BJ (cell line): ENCODE measurements at regions not wholly inside any gene's neighbourhood (a gene's known extent, or its start where the extent isn't known, plus 50 kb on each side); places are given as distances from the start of the nearest gene placed in this dataset.

Source experiments
- CTCF ChIA-PET: fragments of 350-600 bp; formaldehyde crosslinking; extraction: SDS; loops from one replicate; lab custom pipeline; 2021; ENCODE audit warnings: antibody characterized with exemption, inconsistent platforms; lab: Yijun Ruan, JAX
- POLR2A ChIA-PET: fragments of 300-600 bp; sonication (Branson Sonifier 250); formaldehyde crosslinking; extraction: SDS; loops from one replicate; lab custom pipeline; 2021; ENCODE audit warnings: antibody characterized with exemption; lab: Charles Lee
- DNase-seq: peaks from one replicate; pipeline ENCODE4 v3.0.0-alpha.2; 2011; ENCODE audit warnings: low read depth
- H3K27me3 ChIP-seq: 2 replicates; pipeline ENCODE4 v1.6.0; 2011; ENCODE audit warnings: low read length; ENCODE audit not compliant: control insufficient read depth, insufficient read depth
- H3K36me3 ChIP-seq: 2 replicates; pipeline ENCODE4 v1.5.1; 2011; ENCODE audit warnings: low read length; ENCODE audit not compliant: control insufficient read depth, insufficient read depth
- H3K4me3 ChIP-seq: 2 replicates; pipeline ENCODE4 v1.5.1; 2011; ENCODE audit warnings: low read depth, mild to moderate bottlenecking, control low read depth, low read length
- TF ChIP-seq, protein P1 (sequence below): IDR thresholded peaks from 2 replicates; pipeline ENCODE4 v1.5.1; 2011; ENCODE audit warnings: low read depth, mild to moderate bottlenecking, control low read depth, inconsistent platforms, low read length, moderate library complexity; ENCODE audit not compliant: insufficient read depth

DNA sequence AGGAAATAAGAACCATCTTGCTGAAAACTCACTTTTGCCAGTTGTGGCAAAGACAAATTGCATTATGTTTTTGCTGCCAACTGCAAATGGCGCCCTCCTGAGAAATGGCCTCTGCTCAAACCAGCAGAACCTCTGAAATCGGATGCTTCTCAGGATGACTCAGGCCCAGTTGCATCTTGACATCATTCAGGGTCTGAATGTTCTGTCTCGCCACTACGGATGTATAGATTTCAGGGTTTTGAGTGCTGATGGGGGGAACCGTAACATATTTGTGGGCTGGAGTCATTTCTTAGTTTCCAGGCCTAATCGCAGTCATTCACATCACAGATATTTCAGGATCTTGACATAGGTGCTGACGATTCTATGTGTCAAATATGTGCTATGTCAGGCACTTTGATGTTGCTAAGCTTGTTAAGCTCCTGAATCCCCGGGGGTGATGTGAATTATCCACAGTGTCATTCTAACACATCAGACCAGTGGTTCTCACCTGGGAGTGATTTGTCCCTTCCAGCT lies 207.1 kb downstream of the NFATC2 start:
- ChIA-PET POLR2A (no interaction called here), CTCF (interaction anchor here (0.7 to 1.0 kb wide), 2 partner anchors 10 to 33 kb away, joined by 3 read pairs; no protein-coding TSS in a partner anchor)
- Histone ChIP-seq H3K4me3 (no peak overlapping the region), H3K36me3 (no peaks in the 10 kb centered on the region), H3K27me3 (no peaks in the 10 kb centered on the region)
- DNase-seq, result no peak
- TF ChIP-seq, protein P1, sequence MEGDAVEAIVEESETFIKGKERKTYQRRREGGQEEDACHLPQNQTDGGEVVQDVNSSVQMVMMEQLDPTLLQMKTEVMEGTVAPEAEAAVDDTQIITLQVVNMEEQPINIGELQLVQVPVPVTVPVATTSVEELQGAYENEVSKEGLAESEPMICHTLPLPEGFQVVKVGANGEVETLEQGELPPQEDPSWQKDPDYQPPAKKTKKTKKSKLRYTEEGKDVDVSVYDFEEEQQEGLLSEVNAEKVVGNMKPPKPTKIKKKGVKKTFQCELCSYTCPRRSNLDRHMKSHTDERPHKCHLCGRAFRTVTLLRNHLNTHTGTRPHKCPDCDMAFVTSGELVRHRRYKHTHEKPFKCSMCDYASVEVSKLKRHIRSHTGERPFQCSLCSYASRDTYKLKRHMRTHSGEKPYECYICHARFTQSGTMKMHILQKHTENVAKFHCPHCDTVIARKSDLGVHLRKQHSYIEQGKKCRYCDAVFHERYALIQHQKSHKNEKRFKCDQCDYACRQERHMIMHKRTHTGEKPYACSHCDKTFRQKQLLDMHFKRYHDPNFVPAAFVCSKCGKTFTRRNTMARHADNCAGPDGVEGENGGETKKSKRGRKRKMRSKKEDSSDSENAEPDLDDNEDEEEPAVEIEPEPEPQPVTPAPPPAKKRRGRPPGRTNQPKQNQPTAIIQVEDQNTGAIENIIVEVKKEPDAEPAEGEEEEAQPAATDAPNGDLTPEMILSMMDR, result peak; percentile 14; the same call in 1 of the 2 replicates

DNA sequence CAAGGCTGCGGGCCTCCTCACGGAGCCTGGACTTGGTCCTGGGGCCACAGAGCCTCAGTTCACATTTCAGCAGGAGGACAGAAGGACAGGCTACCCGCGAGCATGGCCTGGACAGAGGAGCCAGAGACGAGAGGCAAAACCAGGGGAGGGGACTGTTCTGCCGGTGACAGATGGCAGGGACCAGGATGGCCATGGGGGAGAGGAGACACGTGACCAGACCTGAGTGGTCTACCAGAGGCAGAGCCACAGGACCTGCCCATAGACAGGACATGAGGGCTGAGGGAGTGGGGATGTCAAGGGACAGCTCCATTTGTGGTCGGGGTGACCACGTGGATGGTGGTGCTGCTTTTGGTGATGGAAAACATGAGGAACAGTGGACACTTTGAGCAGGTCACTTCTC lies 207.9 kb downstream of the NFATC2 start:
- ChIA-PET CTCF (interaction anchor here (1.0 kb wide), 1 partner anchor 33 kb away, joined by 3 read pairs; no protein-coding TSS in a partner anchor), POLR2A (no interaction called here)
- no peak for DNase-seq
- TF ChIP-seq, protein P1, result no peak
- H3K36me3 ChIP-seq, result no peaks in the 10 kb centered on the region
- no peaks in the 10 kb centered on the region for H3K27me3 ChIP-seq
- no peak overlapping the region for H3K4me3 ChIP-seq

DNA sequence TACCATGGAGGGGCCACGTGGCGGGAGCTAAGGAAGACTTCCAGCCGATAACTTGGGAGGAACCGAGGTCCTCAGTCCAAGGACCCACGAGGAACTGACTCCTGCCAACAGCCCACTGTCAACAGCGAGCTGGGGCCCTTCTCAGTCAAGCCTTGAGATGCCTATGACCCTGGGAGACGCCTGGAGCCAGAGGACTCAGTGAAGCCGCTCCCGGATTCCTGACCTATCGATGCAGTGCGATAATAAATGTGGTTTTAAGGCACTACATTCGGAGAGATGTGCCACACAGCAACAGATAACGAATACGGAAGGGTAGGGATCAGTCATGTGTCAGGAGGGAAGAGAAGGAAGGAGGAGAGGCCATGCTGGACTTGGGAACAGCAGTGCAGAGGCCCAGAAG lies 208.5 kb downstream of the NFATC2 start:
- ChIA-PET CTCF (interaction anchor here (1.2 to 1.8 kb wide), 3 partner anchors 10 to 353 kb away, joined by 3 to 5 read pairs (median 4); no protein-coding TSS in a partner anchor), POLR2A (no interaction called here)
- Histone ChIP-seq H3K27me3 (no peaks in the 10 kb centered on the region), H3K4me3 (no peak overlapping the region), H3K36me3 (no peaks in the 10 kb centered on the region)
- no peak for DNase-seq
- TF ChIP-seq, protein P1, result no peak

DNA sequence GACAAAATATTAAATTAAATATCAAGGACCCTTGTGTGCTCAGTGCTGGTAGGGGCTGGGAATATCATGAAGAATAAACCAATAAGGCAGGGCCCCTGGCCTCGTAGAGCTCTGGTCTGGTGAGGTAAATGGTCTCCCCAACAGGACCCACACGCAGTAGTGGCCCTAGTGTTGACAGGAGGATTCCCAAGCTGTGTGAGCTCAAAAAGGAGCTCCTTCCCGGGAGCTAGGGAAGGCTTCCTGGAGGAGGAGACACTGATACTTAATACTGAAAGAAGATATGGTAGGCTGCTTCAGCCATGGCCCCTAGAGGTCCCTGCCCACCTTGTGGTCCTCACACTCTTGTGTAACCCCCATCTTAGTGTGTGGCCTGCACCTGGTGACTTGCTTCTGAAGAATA lies 209.1 kb downstream of the NFATC2 start:
- H3K27me3 ChIP-seq, result no peaks in the 10 kb centered on the region
- DNase-seq, result no peak
- no peak overlapping the region for H3K4me3 ChIP-seq
- H3K36me3 ChIP-seq, result no peaks in the 10 kb centered on the region
- ChIA-PET POLR2A (no interaction called here), CTCF (interaction anchor here (1.2 to 1.8 kb wide), 3 partner anchors 10 to 352 kb away, joined by 3 to 5 read pairs (median 4); no protein-coding TSS in a partner anchor)
- TF ChIP-seq, protein P1, result no peak

DNA sequence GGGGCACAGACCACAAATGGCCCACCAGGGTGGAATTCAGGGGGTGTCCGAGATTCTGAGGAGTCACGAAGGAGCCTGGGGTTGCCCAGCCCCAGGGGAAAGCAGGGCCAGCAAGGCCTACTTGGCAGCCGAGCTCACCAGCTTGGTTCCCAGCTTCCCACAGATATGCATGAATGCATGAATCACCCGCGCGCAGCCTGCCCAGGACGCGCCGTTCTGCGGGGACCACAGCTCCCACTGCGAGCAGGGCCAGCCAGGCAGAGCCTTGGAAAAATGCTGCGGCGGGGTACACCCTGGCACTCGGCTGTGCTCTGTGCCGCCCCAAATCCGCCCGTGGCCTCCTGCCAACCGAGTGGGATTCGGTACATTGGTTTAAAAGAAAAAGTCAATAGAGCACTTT lies 211.0 kb downstream of the NFATC2 start:
- TF ChIP-seq, protein P1, result no peak
- no peaks in the 10 kb centered on the region for H3K27me3 ChIP-seq
- CTCF ChIA-PET, result interaction anchor here (1.0 to 1.3 kb wide), 3 partner anchors 13 to 24 kb away, joined by 3 to 5 read pairs (median 3); no protein-coding TSS in a partner anchor
- POLR2A ChIA-PET, result no interaction called here
- H3K36me3 ChIP-seq, result no peaks in the 10 kb centered on the region
- DNase-seq, result no peak
- H3K4me3 ChIP-seq, result no peak overlapping the region
